ENCODE measurements at regions not wholly inside any gene's neighbourhood (a gene's known extent, or its start where the extent isn't known, plus 50 kb on each side); places are given as distances from the start of the nearest gene placed in this dataset.
A peak's percentile ranks its signal among the peaks of the same experiment; 100 is the strongest.
"Not testable (repeated sequence)": the region's sequence is repeated elsewhere in the genome, so short reads cannot be mapped to it uniquely, and the experiment has no call there.

GRCh38 chr20:53800418-53800817 lies 206.8 kb upstream of the ZNF217 start:
- DNase-seq (ENCODE audit: low read depth), result no peak

- no peak for DNase-seq (ENCODE audit: low read depth)
Observed at GRCh38 chr20:53797085-53797484, 203.4 kb upstream of the ZNF217 start.

GRCh38 chr20:53795170-53795569 lies 201.5 kb upstream of the ZNF217 start:
- DNase-seq (ENCODE audit: low read depth), result no peak

GRCh38 chr20:53794529-53795115 lies 201.0 kb upstream of the ZNF217 start:
- DNase-seq (ENCODE audit: low read depth), result no peak

- no peak for DNase-seq (ENCODE audit: low read depth)
Observed at GRCh38 chr20:53793783-53794383, 200.2 kb upstream of the ZNF217 start.

- DNase-seq (ENCODE audit: low read depth), result no peak
Observed at GRCh38 chr20:53792946-53793536, 199.4 kb upstream of the ZNF217 start.

GRCh38 chr20:53789989-53790675 lies 196.5 kb upstream of the ZNF217 start:
- no peak for DNase-seq (ENCODE audit: low read depth)

GRCh38 chr20:53788253-53789022 lies 194.8 kb upstream of the ZNF217 start:
- no peak for DNase-seq (ENCODE audit: low read depth)

GRCh38 chr20:53787491-53787931 lies 193.9 kb upstream of the ZNF217 start:
- DNase-seq (ENCODE audit: low read depth), result not testable (repeated sequence)

- DNase-seq (ENCODE audit: low read depth), result no peak
Observed at GRCh38 chr20:53786445-53787267, 193.0 kb upstream of the ZNF217 start.

GRCh38 chr20:53786071-53786444 lies 192.4 kb upstream of the ZNF217 start:
- no peak for DNase-seq (ENCODE audit: low read depth)

- no peak for DNase-seq (ENCODE audit: low read depth)
Observed at GRCh38 chr20:53785320-53785719, 191.7 kb upstream of the ZNF217 start.

GRCh38 chr20:53783768-53784167 lies 190.1 kb upstream of the ZNF217 start:
- no peak for DNase-seq (ENCODE audit: low read depth)

GRCh38 chr20:53782612-53783246 lies 189.1 kb upstream of the ZNF217 start:
- DNase-seq (ENCODE audit: low read depth), result no peak

- no peak for DNase-seq (ENCODE audit: low read depth)
Observed at GRCh38 chr20:53779822-53780221, 186.2 kb upstream of the ZNF217 start.

GRCh38 chr20:53778736-53779135 lies 185.1 kb upstream of the ZNF217 start:
- no peak for DNase-seq (ENCODE audit: low read depth)

- no peak for DNase-seq (ENCODE audit: low read depth)
Observed at GRCh38 chr20:53778041-53778516, 184.4 kb upstream of the ZNF217 start.

GRCh38 chr20:53777402-53777801 lies 183.8 kb upstream of the ZNF217 start:
- DNase-seq (ENCODE audit: low read depth), result not testable (repeated sequence)

- DNase-seq (ENCODE audit: low read depth), result no peak
Observed at GRCh38 chr20:53776858-53777257, 183.2 kb upstream of the ZNF217 start.

- peak; percentile 95 for DNase-seq (ENCODE audit: low read depth)
Observed at GRCh38 chr20:53774461-53775203, 181.0 kb upstream of the ZNF217 start.
